NT2/D1 (cell line): ENCODE measurements at regions not wholly inside any gene's neighbourhood (a gene's known extent, or its start where the extent isn't known, plus 50 kb on each side); places are given as distances from the start of the nearest gene placed in this dataset.

Experiments used
- SUZ12 ChIP-seq: IDR thresholded peaks from 2 replicates; pipeline ENCODE4 v1.6.1; 2011; ENCODE audit not compliant: insufficient read length, insufficient read depth; ENCODE audit errors: extremely low read depth
- YY1 ChIP-seq: IDR thresholded peaks from 2 replicates; pipeline ENCODE4 v1.6.1; 2011; ENCODE audit not compliant: insufficient read length, insufficient read depth
- ZNF274 ChIP-seq: IDR thresholded peaks from 2 replicates; pipeline ENCODE4 v1.6.1; 2011; ENCODE audit warnings: mild to moderate bottlenecking, low read depth, low read length

DNA sequence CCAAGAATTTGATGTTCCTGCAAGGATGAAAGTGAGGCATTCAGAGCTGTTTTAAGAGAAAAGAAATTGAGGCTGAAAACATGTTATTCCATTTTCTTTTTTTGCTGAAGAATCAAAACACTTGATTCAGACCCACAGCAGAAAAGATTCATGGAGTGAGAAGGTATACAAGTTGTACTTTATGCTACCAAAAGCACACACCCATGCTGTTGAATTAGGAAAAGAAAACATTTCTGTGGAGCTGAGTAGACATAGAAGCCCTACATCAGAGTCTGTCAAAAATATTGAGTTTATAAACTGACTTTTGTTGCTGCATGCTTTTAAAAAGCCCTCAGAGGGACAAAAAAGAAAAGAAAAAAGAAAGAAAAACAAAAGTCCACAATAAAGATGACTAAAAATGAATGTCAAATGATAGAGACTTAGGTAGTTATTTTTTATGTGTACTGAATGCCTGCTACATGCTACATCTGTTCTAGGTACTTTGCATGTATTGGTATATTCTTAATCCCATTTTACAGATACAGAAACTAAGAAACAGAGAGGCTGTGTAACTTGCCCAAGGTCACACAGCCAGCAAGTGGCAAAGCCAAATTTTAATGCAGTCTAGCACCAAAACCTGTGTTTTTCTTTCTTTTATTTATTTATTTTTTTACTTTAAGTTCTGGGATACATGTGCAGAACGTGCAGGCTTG lies 71.7 kb upstream of the PALS2 start:
- TF ChIP-seq SUZ12 = no peak
- no peak for TF ChIP-seq YY1
- TF ChIP-seq ZNF274 = no peak
